ENCODE measurements at regions not wholly inside any gene's neighbourhood (a gene's known extent, or its start where the extent isn't known, plus 50 kb on each side); places are given as distances from the start of the nearest gene placed in this dataset.

DNA sequence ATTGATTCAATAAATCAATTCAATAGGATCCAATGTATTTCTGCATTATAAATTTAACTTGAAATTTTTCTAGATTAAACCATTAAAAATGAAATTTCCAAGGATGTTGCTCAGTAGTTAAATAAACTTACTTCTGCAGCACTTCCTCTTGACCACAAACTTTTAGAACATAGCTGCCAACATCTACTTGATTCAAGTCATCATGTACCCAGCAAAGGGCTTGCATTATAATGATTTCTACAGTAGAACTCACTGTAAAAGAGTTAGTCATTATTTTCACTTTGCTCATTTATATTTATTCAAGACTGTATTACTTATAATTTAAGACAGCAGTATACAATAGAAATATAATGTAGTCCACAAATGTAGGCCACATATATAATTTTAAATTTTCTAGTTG is 59.2 kb downstream of the PIK3C2A start:
- H3K27ac Mint-ChIP-seq = no peak overlapping the region
- Histone ChIP-seq H3K27ac (ENCODE audit: low read length) (no peak overlapping the region), H3K4me1 (ENCODE audit: control insufficient read depth in 1 of 2, extremely low read depth in 1 of 2, insufficient read depth in 2 of 2, low read length in 2 of 2) (no peaks in the 10 kb centered on the region), H3K27me3 (replicated peaks in 1 of 2; ENCODE audit: control insufficient read depth in 2 of 2, extremely low read depth in 1 of 2, insufficient read depth in 2 of 2, low read length in 1 of 2) (no peaks in the 10 kb centered on the region), H3K4me3 (ENCODE audit: control insufficient read depth in 1 of 2, extremely low read depth in 1 of 2, low read length in 1 of 2) (no peak overlapping the region), H3K9me3 (no peaks in the 10 kb centered on the region), H3K36me3 (ENCODE audit: control insufficient read depth in 2 of 2, extremely low read depth in 1 of 2, insufficient read depth in 1 of 2, low read length in 1 of 2) (peaks cover 0 to 25% of the 10 kb centered on the region in 2 donors)
- DNase-seq = no peak
- ChIA-PET POLR2A (no interaction called here), CTCF (interaction anchor here in 1 of 2 donors (0.7 kb wide), 1 partner anchor 39 kb away, joined by 7 read pairs; no protein-coding TSS in a partner anchor)
- H3K36me3 Mint-ChIP-seq = peaks cover 33% of the 10 kb centered on the region
- H3K4me1 Mint-ChIP-seq = no peaks in the 10 kb centered on the region
- ATAC-seq (replicated peaks in 1 of 4) = no peak
- no peaks in the 10 kb centered on the region for H3K9me3 Mint-ChIP-seq
- no peaks in the 10 kb centered on the region for H3K27me3 Mint-ChIP-seq
- no peak overlapping the region for H3K4me3 Mint-ChIP-seq

GRCh38 chr11:17145972-17146371 is 61.8 kb downstream of the PIK3C2A start:
- H3K27ac ChIP-seq (ENCODE audit: low read length) = no peak overlapping the region
- DNase-seq = no peak
- Mint-ChIP-seq H3K27ac (no peak overlapping the region), H3K4me1 (no peaks in the 10 kb centered on the region), H3K36me3 (peaks cover 44% of the 10 kb centered on the region), H3K4me3 (no peak overlapping the region), H3K27me3 (no peaks in the 10 kb centered on the region), H3K9me3 (no peaks in the 10 kb centered on the region)
- H3K36me3 ChIP-seq (ENCODE audit: control insufficient read depth in 2 of 2, extremely low read depth in 1 of 2, insufficient read depth in 1 of 2, low read length in 1 of 2) = peaks cover 0 to 31% of the 10 kb centered on the region in 2 donors
- H3K4me1 ChIP-seq (ENCODE audit: control insufficient read depth in 1 of 2, extremely low read depth in 1 of 2, insufficient read depth in 2 of 2, low read length in 2 of 2) = no peaks in the 10 kb centered on the region
- no peaks in the 10 kb centered on the region for H3K9me3 ChIP-seq
- no peak for ATAC-seq (replicated peaks in 1 of 4)
- ChIA-PET CTCF (no interaction called here), POLR2A (no interaction called here)
- H3K4me3 ChIP-seq (ENCODE audit: control insufficient read depth in 1 of 2, extremely low read depth in 1 of 2, low read length in 1 of 2) = no peak overlapping the region
- H3K27me3 ChIP-seq (replicated peaks in 1 of 2; ENCODE audit: control insufficient read depth in 2 of 2, extremely low read depth in 1 of 2, insufficient read depth in 2 of 2, low read length in 1 of 2) = no peaks in the 10 kb centered on the region

- H3K36me3 ChIP-seq (ENCODE audit: control insufficient read depth in 2 of 2, extremely low read depth in 1 of 2, insufficient read depth in 1 of 2, low read length in 1 of 2) = peaks cover 0 to 25% of the 10 kb centered on the region in 2 donors
- Mint-ChIP-seq H3K4me1 (no peaks in the 10 kb centered on the region), H3K27me3 (no peaks in the 10 kb centered on the region), H3K4me3 (no peak overlapping the region), H3K9me3 (no peaks in the 10 kb centered on the region), H3K36me3 (peaks cover 52% of the 10 kb centered on the region), H3K27ac (no peak overlapping the region)
- WGBS (ENCODE audit: insufficient coverage) = 100% methylated on average over 1 of the region's 2 CpGs
- H3K9me3 ChIP-seq = no peaks in the 10 kb centered on the region
- H3K27me3 ChIP-seq (replicated peaks in 1 of 2; ENCODE audit: control insufficient read depth in 2 of 2, extremely low read depth in 1 of 2, insufficient read depth in 2 of 2, low read length in 1 of 2) = no peaks in the 10 kb centered on the region
- no peaks in the 10 kb centered on the region for H3K4me1 ChIP-seq (ENCODE audit: control insufficient read depth in 1 of 2, extremely low read depth in 1 of 2, insufficient read depth in 2 of 2, low read length in 2 of 2)
- ATAC-seq (replicated peaks in 1 of 4) = no peak
- DNase-seq = no peak
- CTCF ChIA-PET = no interaction called here
- POLR2A ChIA-PET = interaction anchor here in 1 of 2 donors (0.7 kb wide), 1 partner anchor 550 kb away, joined by 3 read pairs; no protein-coding TSS in a partner anchor
- no peak overlapping the region for H3K27ac ChIP-seq (ENCODE audit: low read length)
- H3K4me3 ChIP-seq (ENCODE audit: control insufficient read depth in 1 of 2, extremely low read depth in 1 of 2, low read length in 1 of 2) = no peak overlapping the region
These were observed 65.0 kb upstream of the RPS13 start for GRCh38 chr11:17142450-17142849.

- Mint-ChIP-seq H3K27ac (no peak overlapping the region), H3K4me1 (no peaks in the 10 kb centered on the region), H3K9me3 (no peaks in the 10 kb centered on the region), H3K36me3 (peaks cover 52% of the 10 kb centered on the region), H3K27me3 (no peaks in the 10 kb centered on the region), H3K4me3 (no peak overlapping the region)
- Histone ChIP-seq H3K36me3 (ENCODE audit: control insufficient read depth in 2 of 2, extremely low read depth in 1 of 2, insufficient read depth in 1 of 2, low read length in 1 of 2) (peaks cover 0 to 21% of the 10 kb centered on the region in 2 donors), H3K27me3 (replicated peaks in 1 of 2; ENCODE audit: control insufficient read depth in 2 of 2, extremely low read depth in 1 of 2, insufficient read depth in 2 of 2, low read length in 1 of 2) (no peaks in the 10 kb centered on the region), H3K4me1 (ENCODE audit: control insufficient read depth in 1 of 2, extremely low read depth in 1 of 2, insufficient read depth in 2 of 2, low read length in 2 of 2) (no peaks in the 10 kb centered on the region), H3K27ac (ENCODE audit: low read length) (no peak overlapping the region), H3K9me3 (no peaks in the 10 kb centered on the region), H3K4me3 (ENCODE audit: control insufficient read depth in 1 of 2, extremely low read depth in 1 of 2, low read length in 1 of 2) (no peak overlapping the region)
- WGBS (ENCODE audit: insufficient coverage) = no CpG with 5 or more reads among the region's 5 CpGs
- ChIA-PET CTCF (interaction anchor here in 1 of 2 donors (0.7 kb wide), 1 partner anchor 172 kb away, joined by 6 read pairs; no protein-coding TSS in a partner anchor), POLR2A (no interaction called here)
- ATAC-seq (replicated peaks in 1 of 4) (no peak), DNase-seq (no peak)
These were observed 63.7 kb upstream of the RPS13 start for GRCh38 chr11:17141156-17141555.

GRCh38 chr11:17138562-17138961 is 61.1 kb upstream of the RPS13 start:
- Histone ChIP-seq H3K27me3 (replicated peaks in 1 of 2; ENCODE audit: control insufficient read depth in 2 of 2, extremely low read depth in 1 of 2, insufficient read depth in 2 of 2, low read length in 1 of 2) (no peaks in the 10 kb centered on the region), H3K4me1 (ENCODE audit: control insufficient read depth in 1 of 2, extremely low read depth in 1 of 2, insufficient read depth in 2 of 2, low read length in 2 of 2) (no peaks in the 10 kb centered on the region), H3K27ac (ENCODE audit: low read length) (no peak overlapping the region), H3K36me3 (ENCODE audit: control insufficient read depth in 2 of 2, extremely low read depth in 1 of 2, insufficient read depth in 1 of 2, low read length in 1 of 2) (peaks cover 0 to 22% of the 10 kb centered on the region in 2 donors), H3K4me3 (ENCODE audit: control insufficient read depth in 1 of 2, extremely low read depth in 1 of 2, low read length in 1 of 2) (no peak overlapping the region), H3K9me3 (no peaks in the 10 kb centered on the region)
- no peaks in the 10 kb centered on the region for H3K9me3 Mint-ChIP-seq
- no peaks in the 10 kb centered on the region for H3K27me3 Mint-ChIP-seq
- CTCF ChIA-PET = no interaction called here
- H3K4me1 Mint-ChIP-seq = no peaks in the 10 kb centered on the region
- no peak for DNase-seq
- 100% methylated on average over 3 of the region's 4 CpGs for WGBS (ENCODE audit: insufficient coverage)
- H3K36me3 Mint-ChIP-seq = peaks cover 53% of the 10 kb centered on the region
- H3K27ac Mint-ChIP-seq = no peak overlapping the region
- POLR2A ChIA-PET = no interaction called here
- no peak for ATAC-seq (replicated peaks in 1 of 4)
- H3K4me3 Mint-ChIP-seq = no peak overlapping the region

GRCh38 chr11:17135916-17136683 is 58.6 kb upstream of the RPS13 start:
- no peaks in the 10 kb centered on the region for H3K9me3 Mint-ChIP-seq
- POLR2A ChIA-PET = interaction anchor here in 1 of 2 donors (0.6 kb wide), 1 partner anchor 15 kb away, joined by 3 read pairs; no protein-coding TSS in a partner anchor
- no peaks in the 10 kb centered on the region for H3K4me1 ChIP-seq (ENCODE audit: control insufficient read depth in 1 of 2, extremely low read depth in 1 of 2, insufficient read depth in 2 of 2, low read length in 2 of 2)
- no peak overlapping the region for H3K4me3 Mint-ChIP-seq
- H3K27me3 ChIP-seq (replicated peaks in 1 of 2; ENCODE audit: control insufficient read depth in 2 of 2, extremely low read depth in 1 of 2, insufficient read depth in 2 of 2, low read length in 1 of 2) = no peaks in the 10 kb centered on the region
- peaks cover 0 to 23% of the 10 kb centered on the region in 2 donors for H3K36me3 ChIP-seq (ENCODE audit: control insufficient read depth in 2 of 2, extremely low read depth in 1 of 2, insufficient read depth in 1 of 2, low read length in 1 of 2)
- no peaks in the 10 kb centered on the region for H3K9me3 ChIP-seq
- CTCF ChIA-PET = interaction anchor here (0.5 to 0.6 kb wide), 2 partner anchors 9 to 12 kb away, joined by 4 to 9 read pairs; no protein-coding TSS in a partner anchor
- no peak for DNase-seq
- no peak overlapping the region for H3K27ac ChIP-seq (ENCODE audit: low read length)
- H3K4me3 ChIP-seq (ENCODE audit: control insufficient read depth in 1 of 2, extremely low read depth in 1 of 2, low read length in 1 of 2) = no peak overlapping the region
- ATAC-seq (replicated peaks in 1 of 4) = no peak
- no CpG with 5 or more reads among the region's 3 CpGs for WGBS (ENCODE audit: insufficient coverage)
- H3K36me3 Mint-ChIP-seq = peaks cover 45% of the 10 kb centered on the region
- H3K4me1 Mint-ChIP-seq = no peaks in the 10 kb centered on the region
- no peaks in the 10 kb centered on the region for H3K27me3 Mint-ChIP-seq
- H3K27ac Mint-ChIP-seq = no peak overlapping the region
